ENCODE measurements at regions not wholly inside any gene's neighbourhood (a gene's known extent, or its start where the extent isn't known, plus 50 kb on each side); places are given as distances from the start of the nearest gene placed in this dataset.

- no peak for DNase-seq (ENCODE audit: low spot score)
Observed at GRCh38 chr2:82674652-82675051, 1784.4 kb downstream of the SUCLG1 start.

GRCh38 chr2:82667491-82667890, 1791.6 kb downstream of the SUCLG1 start:
- no peak for DNase-seq (ENCODE audit: low spot score)

- no peak for DNase-seq (ENCODE audit: low spot score)
Observed at GRCh38 chr2:82665691-82666090, 1793.4 kb downstream of the SUCLG1 start.

- DNase-seq (ENCODE audit: low spot score): no peak
Observed at GRCh38 chr2:82657106-82657505, 1802.0 kb downstream of the SUCLG1 start.

GRCh38 chr2:82656420-82656819, 1802.7 kb downstream of the SUCLG1 start:
- DNase-seq (ENCODE audit: low spot score): no peak

GRCh38 chr2:82652117-82652516, 1807.0 kb downstream of the SUCLG1 start:
- DNase-seq (ENCODE audit: low spot score): no peak

- no peak for DNase-seq (ENCODE audit: low spot score)
Observed at GRCh38 chr2:82650038-82650437, 1809.0 kb downstream of the SUCLG1 start.

- DNase-seq (ENCODE audit: low spot score): no peak
Observed at GRCh38 chr2:82641598-82642180, 1817.4 kb downstream of the SUCLG1 start.

- no peak for DNase-seq (ENCODE audit: low spot score)
Observed at GRCh38 chr2:82636402-82637020, 1822.6 kb downstream of the SUCLG1 start.

- no peak for DNase-seq (ENCODE audit: low spot score)
Observed at GRCh38 chr2:82599021-82599420, 1860.1 kb downstream of the SUCLG1 start.

- DNase-seq (ENCODE audit: low spot score): no peak
Observed at GRCh38 chr2:82596581-82596980, 1862.5 kb downstream of the SUCLG1 start.

GRCh38 chr2:82591718-82592117, 1867.4 kb downstream of the SUCLG1 start:
- DNase-seq (ENCODE audit: low spot score): no peak

- DNase-seq (ENCODE audit: low spot score): no peak
Observed at GRCh38 chr2:82576656-82577055, 1882.4 kb downstream of the SUCLG1 start.

- DNase-seq (ENCODE audit: low spot score): no peak
Observed at GRCh38 chr2:82539280-82539621, 1919.8 kb downstream of the SUCLG1 start.

- DNase-seq (ENCODE audit: low spot score): no peak
Observed at GRCh38 chr2:82538590-82539279, 1920.3 kb downstream of the SUCLG1 start.

- DNase-seq (ENCODE audit: low spot score): no peak
Observed at GRCh38 chr2:82528288-82528687, 1930.8 kb downstream of the SUCLG1 start.

- no peak for DNase-seq (ENCODE audit: low spot score)
Observed at GRCh38 chr2:82527124-82527523, 1932.0 kb downstream of the SUCLG1 start.

- DNase-seq (ENCODE audit: low spot score): no peak
Observed at GRCh38 chr2:82526277-82526676, 1932.8 kb downstream of the SUCLG1 start.

- DNase-seq (ENCODE audit: low spot score): no peak
Observed at GRCh38 chr2:82525744-82526143, 1933.3 kb downstream of the SUCLG1 start.

GRCh38 chr2:82524826-82525225, 1934.3 kb downstream of the SUCLG1 start:
- no peak for DNase-seq (ENCODE audit: low spot score)

GRCh38 chr2:82511894-82512293, 1947.2 kb downstream of the SUCLG1 start:
- no peak for DNase-seq (ENCODE audit: low spot score)

GRCh38 chr2:82508702-82509101, 1950.4 kb downstream of the SUCLG1 start:
- no peak for DNase-seq (ENCODE audit: low spot score)

- DNase-seq (ENCODE audit: low spot score): no peak
Observed at GRCh38 chr2:82507657-82508056, 1951.4 kb downstream of the SUCLG1 start.

- no peak for DNase-seq (ENCODE audit: low spot score)
Observed at GRCh38 chr2:82501217-82501616, 1957.9 kb downstream of the SUCLG1 start.
